ENCODE measurements at regions not wholly inside any gene's neighbourhood (a gene's known extent, or its start where the extent isn't known, plus 50 kb on each side); places are given as distances from the start of the nearest gene placed in this dataset.

DNA sequence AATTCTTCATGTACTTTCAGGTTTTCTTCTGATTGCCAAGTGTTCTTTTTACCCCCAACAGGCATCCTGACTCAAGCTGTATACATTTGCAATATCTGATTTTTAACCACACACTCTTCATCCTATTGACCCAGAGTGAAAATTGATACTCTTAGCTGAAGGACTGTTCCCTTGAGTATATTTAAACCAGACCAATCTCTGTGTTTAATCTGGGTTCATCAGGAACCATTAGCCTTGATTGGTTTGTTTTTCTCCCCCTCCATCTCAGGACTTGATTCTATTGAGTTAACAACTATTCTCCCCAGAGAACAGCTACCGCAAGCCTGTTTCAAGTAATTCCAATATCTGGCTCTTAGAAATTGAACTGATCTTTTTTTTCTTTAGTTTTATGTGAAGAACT is 222.3 kb upstream of the NOVA1 start:
- TF ChIP-seq CTCF (conservative IDR thresholded peaks at IDR 0.05; ENCODE audit: low read depth, low read length) (no peak), RAD21 (IDR thresholded peaks at IDR 0.05; ENCODE audit: low read length) (no peak), BHLHE40 (IDR thresholded peaks at IDR 0.05; ENCODE audit: low read depth, low read length) (no peak), POLR2A (IDR thresholded peaks at IDR 0.05; ENCODE audit: low read depth, low read length) (no peak), RFX5 (IDR thresholded peaks at IDR 0.05; ENCODE audit: low read depth, low read length) (no peak), RCOR1 (IDR thresholded peaks at IDR 0.05; ENCODE audit: insufficient replicate concordance, low read length) (no peak), SMC3 (IDR thresholded peaks at IDR 0.05; ENCODE audit: low read depth, low read length) (no peak)
- TF ChIP-seq, protein P1, sequence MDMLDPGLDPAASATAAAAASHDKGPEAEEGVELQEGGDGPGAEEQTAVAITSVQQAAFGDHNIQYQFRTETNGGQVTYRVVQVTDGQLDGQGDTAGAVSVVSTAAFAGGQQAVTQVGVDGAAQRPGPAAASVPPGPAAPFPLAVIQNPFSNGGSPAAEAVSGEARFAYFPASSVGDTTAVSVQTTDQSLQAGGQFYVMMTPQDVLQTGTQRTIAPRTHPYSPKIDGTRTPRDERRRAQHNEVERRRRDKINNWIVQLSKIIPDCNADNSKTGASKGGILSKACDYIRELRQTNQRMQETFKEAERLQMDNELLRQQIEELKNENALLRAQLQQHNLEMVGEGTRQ (IDR thresholded peaks at IDR 0.05; ENCODE audit: low read depth, low read length): no peak
- TF ChIP-seq, protein P2, sequence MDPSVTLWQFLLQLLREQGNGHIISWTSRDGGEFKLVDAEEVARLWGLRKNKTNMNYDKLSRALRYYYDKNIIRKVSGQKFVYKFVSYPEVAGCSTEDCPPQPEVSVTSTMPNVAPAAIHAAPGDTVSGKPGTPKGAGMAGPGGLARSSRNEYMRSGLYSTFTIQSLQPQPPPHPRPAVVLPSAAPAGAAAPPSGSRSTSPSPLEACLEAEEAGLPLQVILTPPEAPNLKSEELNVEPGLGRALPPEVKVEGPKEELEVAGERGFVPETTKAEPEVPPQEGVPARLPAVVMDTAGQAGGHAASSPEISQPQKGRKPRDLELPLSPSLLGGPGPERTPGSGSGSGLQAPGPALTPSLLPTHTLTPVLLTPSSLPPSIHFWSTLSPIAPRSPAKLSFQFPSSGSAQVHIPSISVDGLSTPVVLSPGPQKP (IDR thresholded peaks at IDR 0.05; ENCODE audit: borderline replicate concordance, low read depth, low read length): no peak

Measured in IMR-90 (cell line).